ENCODE measurements at regions not wholly inside any gene's neighbourhood (a gene's known extent, or its start where the extent isn't known, plus 50 kb on each side); places are given as distances from the start of the nearest gene placed in this dataset.

GRCh38 chr2:201964631-201965206, 68.9 kb upstream of the FZD7 start:
- H3K9me3 ChIP-seq (replicated peaks; ENCODE audit: control insufficient read depth, insufficient read depth, low read length): no peaks in the 10 kb centered on the region
- H3K27ac ChIP-seq (ENCODE audit: insufficient read depth, low read depth, low read length): no peak overlapping the region
- no peak overlapping the region for H2AFZ ChIP-seq (ENCODE audit: low read depth, low read length)
- dilution Hi-C loops (cut with MboI; ENCODE audit: extremely low pct_ligation_motif_present, low sequenced_read_pairs) (no loop called here), intact Hi-C loops (cut with micrococcal nuclease) (no loop called here)
- TF ChIP-seq POLR2AphosphoS5 (IDR thresholded peaks at IDR 0.05; ENCODE audit: insufficient read depth, low read depth, low read length) (no peak), EZH2 (IDR thresholded peaks at IDR 0.05; ENCODE audit: borderline replicate concordance, low read depth, low read length, severe bottlenecking) (no peak), POLR2A (IDR thresholded peaks at IDR 0.05; ENCODE audit: low read depth, low read length) (no peak), GATA2 (IDR thresholded peaks at IDR 0.05; ENCODE audit: insufficient read depth, insufficient read length, low read depth, low read length) (no peak), MYC (IDR thresholded peaks at IDR 0.05; ENCODE audit: low read depth, low read length) (no peak), MAX (IDR thresholded peaks at IDR 0.05; ENCODE audit: insufficient read depth, insufficient read length) (no peak), FOS (IDR thresholded peaks at IDR 0.05; ENCODE audit: borderline replicate concordance, insufficient read depth, low read length) (no peak), JUN (IDR thresholded peaks at IDR 0.05; ENCODE audit: borderline replicate concordance, insufficient read depth, insufficient read length, low read depth) (no peak)
- TF ChIP-seq, protein P1, sequence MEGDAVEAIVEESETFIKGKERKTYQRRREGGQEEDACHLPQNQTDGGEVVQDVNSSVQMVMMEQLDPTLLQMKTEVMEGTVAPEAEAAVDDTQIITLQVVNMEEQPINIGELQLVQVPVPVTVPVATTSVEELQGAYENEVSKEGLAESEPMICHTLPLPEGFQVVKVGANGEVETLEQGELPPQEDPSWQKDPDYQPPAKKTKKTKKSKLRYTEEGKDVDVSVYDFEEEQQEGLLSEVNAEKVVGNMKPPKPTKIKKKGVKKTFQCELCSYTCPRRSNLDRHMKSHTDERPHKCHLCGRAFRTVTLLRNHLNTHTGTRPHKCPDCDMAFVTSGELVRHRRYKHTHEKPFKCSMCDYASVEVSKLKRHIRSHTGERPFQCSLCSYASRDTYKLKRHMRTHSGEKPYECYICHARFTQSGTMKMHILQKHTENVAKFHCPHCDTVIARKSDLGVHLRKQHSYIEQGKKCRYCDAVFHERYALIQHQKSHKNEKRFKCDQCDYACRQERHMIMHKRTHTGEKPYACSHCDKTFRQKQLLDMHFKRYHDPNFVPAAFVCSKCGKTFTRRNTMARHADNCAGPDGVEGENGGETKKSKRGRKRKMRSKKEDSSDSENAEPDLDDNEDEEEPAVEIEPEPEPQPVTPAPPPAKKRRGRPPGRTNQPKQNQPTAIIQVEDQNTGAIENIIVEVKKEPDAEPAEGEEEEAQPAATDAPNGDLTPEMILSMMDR (IDR thresholded peaks at IDR 0.05; ENCODE audit: extremely low read depth in 1 of 2, insufficient read depth in 1 of 2, low read depth in 1 of 2, low read length in 2 of 2): no peak
- no peak overlapping the region for H3K4me3 ChIP-seq (replicated peaks in 1 of 3; ENCODE audit: insufficient read depth in 1 of 3, low read depth in 1 of 3, low read length in 3 of 3)
- no peaks in the 10 kb centered on the region for H3K4me1 ChIP-seq (ENCODE audit: control insufficient read depth, extremely low read depth, insufficient read depth, low read length)
- ChIA-PET POLR2A (no interaction called here), CTCF (no interaction called here)
- H3K4me2 ChIP-seq (ENCODE audit: insufficient read depth, low read length): no peak overlapping the region
- no peak overlapping the region for H3K9ac ChIP-seq (replicated peaks; ENCODE audit: extremely low read depth, insufficient read depth, low read length)
- H3K36me3 ChIP-seq (ENCODE audit: control insufficient read depth in 2 of 2, extremely low read depth in 1 of 2, insufficient read depth in 2 of 2, low read length in 2 of 2): no peaks in the 10 kb centered on the region
- no peaks in the 10 kb centered on the region for H3K79me2 ChIP-seq (ENCODE audit: control insufficient read depth, insufficient read depth, low read length)
- no peaks in the 10 kb centered on the region for H3K9me1 ChIP-seq (replicated peaks; ENCODE audit: control insufficient read depth, extremely low read depth, insufficient read depth, low read length)
- H4K20me1 ChIP-seq (replicated peaks; ENCODE audit: control insufficient read depth, extremely low read depth, insufficient read depth, low read length): no peaks in the 10 kb centered on the region
- H3K27me3 ChIP-seq (ENCODE audit: control insufficient read depth in 2 of 2, insufficient read depth in 2 of 2, low read length in 2 of 2): peaks cover 0 to 5% of the 10 kb centered on the region in 2 experiments
- FAIRE-seq (no peak), DNase-seq (ENCODE audit: low read depth, low spot score) (no peak)
- no TSS peak for BruUV-seq (replicated peaks)

Measured in endothelial cell of umbilical vein (primary cell).